Neural progenitor cell (in vitro differentiated cells): ENCODE measurements at regions not wholly inside any gene's neighbourhood (a gene's known extent, or its start where the extent isn't known, plus 50 kb on each side); places are given as distances from the start of the nearest gene placed in this dataset.

Source experiments
- EZH2 ChIP-seq: fragments of 200-600 bp; sonication (generic); IDR thresholded peaks from 2 replicates; pipeline ENCODE4 v1.6.1; 2017; ENCODE audit warnings: antibody characterized with exemption, mild to moderate bottlenecking, moderate library complexity
- EZH2phosphoT487 ChIP-seq: fragments of 200-600 bp; sonication (generic); IDR thresholded peaks from 2 replicates; pipeline ENCODE4 v1.6.1; 2017; ENCODE audit warnings: antibody characterized with exemption
- TF ChIP-seq, protein P1 (sequence below): fragments of 200-600 bp; sonication (generic); IDR thresholded peaks from 2 replicates; pipeline ENCODE4 v1.5.1; 2017; ENCODE audit warnings: antibody characterized with exemption, mild to moderate bottlenecking

- no peak for TF ChIP-seq EZH2
- TF ChIP-seq, protein P1, sequence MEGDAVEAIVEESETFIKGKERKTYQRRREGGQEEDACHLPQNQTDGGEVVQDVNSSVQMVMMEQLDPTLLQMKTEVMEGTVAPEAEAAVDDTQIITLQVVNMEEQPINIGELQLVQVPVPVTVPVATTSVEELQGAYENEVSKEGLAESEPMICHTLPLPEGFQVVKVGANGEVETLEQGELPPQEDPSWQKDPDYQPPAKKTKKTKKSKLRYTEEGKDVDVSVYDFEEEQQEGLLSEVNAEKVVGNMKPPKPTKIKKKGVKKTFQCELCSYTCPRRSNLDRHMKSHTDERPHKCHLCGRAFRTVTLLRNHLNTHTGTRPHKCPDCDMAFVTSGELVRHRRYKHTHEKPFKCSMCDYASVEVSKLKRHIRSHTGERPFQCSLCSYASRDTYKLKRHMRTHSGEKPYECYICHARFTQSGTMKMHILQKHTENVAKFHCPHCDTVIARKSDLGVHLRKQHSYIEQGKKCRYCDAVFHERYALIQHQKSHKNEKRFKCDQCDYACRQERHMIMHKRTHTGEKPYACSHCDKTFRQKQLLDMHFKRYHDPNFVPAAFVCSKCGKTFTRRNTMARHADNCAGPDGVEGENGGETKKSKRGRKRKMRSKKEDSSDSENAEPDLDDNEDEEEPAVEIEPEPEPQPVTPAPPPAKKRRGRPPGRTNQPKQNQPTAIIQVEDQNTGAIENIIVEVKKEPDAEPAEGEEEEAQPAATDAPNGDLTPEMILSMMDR = peak; percentile 15
- TF ChIP-seq EZH2phosphoT487 = no peak
Observed at GRCh38 chr6:45721665-45722064, 294.0 kb downstream of the CLIC5 start.
